Activated CD4-positive, CD25-positive, alpha-beta regulatory T cell treated with anti-CD3 and anti-CD28 coated beads, Interleukin-2, amount 50 U/mL, for 24 hours (primary cell): ENCODE measurements at regions not wholly inside any gene's neighbourhood (a gene's known extent, or its start where the extent isn't known, plus 50 kb on each side); places are given as distances from the start of the nearest gene placed in this dataset.
"Not testable (repeated sequence)": the region's sequence is repeated elsewhere in the genome, so short reads cannot be mapped to it uniquely, and the experiment has no call there.

ENCODE experiments used
- ATAC-seq, 2 donors: fragments of 150-1000 bp; cut with Tn5 transposase; one replicate each; pipeline ENCODE4 v1.10.0; 2021; ENCODE audit warnings: mild to moderate bottlenecking in 1 of 2, moderate library complexity in 1 of 2

- no peak for ATAC-seq
These were observed 592.0 kb downstream of the BNC2 start for GRCh38 chr9:16278326-16278999.

- no peak for ATAC-seq
These were observed 588.8 kb downstream of the BNC2 start for GRCh38 chr9:16281707-16282106.

- ATAC-seq: no peak
These were observed 588.3 kb downstream of the BNC2 start for GRCh38 chr9:16282216-16282615.

GRCh38 chr9:16282718-16283117 is 587.8 kb downstream of the BNC2 start:
- no peak for ATAC-seq

GRCh38 chr9:16286160-16286559 is 584.3 kb downstream of the BNC2 start:
- ATAC-seq: no peak

- ATAC-seq: no peak
These were observed 580.8 kb downstream of the BNC2 start for GRCh38 chr9:16289639-16290038.

- ATAC-seq: no peak
These were observed 580.3 kb downstream of the BNC2 start for GRCh38 chr9:16290169-16290568.

- ATAC-seq: no peak
These were observed 578.5 kb downstream of the BNC2 start for GRCh38 chr9:16291921-16292320.

GRCh38 chr9:16293610-16294009 is 576.9 kb downstream of the BNC2 start:
- no peak for ATAC-seq

- no peak for ATAC-seq
These were observed 576.2 kb downstream of the BNC2 start for GRCh38 chr9:16294133-16294770.

- not testable (repeated sequence) for ATAC-seq
These were observed 575.5 kb downstream of the BNC2 start for GRCh38 chr9:16294940-16295339.

- ATAC-seq: not testable (repeated sequence)
These were observed 571.1 kb downstream of the BNC2 start for GRCh38 chr9:16299368-16299767.

GRCh38 chr9:16303506-16303905 is 567.0 kb downstream of the BNC2 start:
- no peak for ATAC-seq

- no peak for ATAC-seq
These were observed 566.2 kb downstream of the BNC2 start for GRCh38 chr9:16304301-16304700.

- ATAC-seq: no peak
These were observed 563.9 kb downstream of the BNC2 start for GRCh38 chr9:16306586-16306985.

- no peak for ATAC-seq
These were observed 562.8 kb downstream of the BNC2 start for GRCh38 chr9:16307626-16308195.

GRCh38 chr9:16308645-16309044 is 561.8 kb downstream of the BNC2 start:
- no peak for ATAC-seq

- ATAC-seq: no peak
These were observed 561.4 kb downstream of the BNC2 start for GRCh38 chr9:16309082-16309468.

- no peak for ATAC-seq
These were observed 560.8 kb downstream of the BNC2 start for GRCh38 chr9:16309469-16310271.

GRCh38 chr9:16310278-16311110 is 560.0 kb downstream of the BNC2 start:
- ATAC-seq: no peak

GRCh38 chr9:16312116-16312515 is 558.4 kb downstream of the BNC2 start:
- no peak for ATAC-seq

- no peak for ATAC-seq
These were observed 557.4 kb downstream of the BNC2 start for GRCh38 chr9:16312962-16313546.
